Heart right ventricle (tissue), 16 donors: ENCODE measurements at regions not wholly inside any gene's neighbourhood (a gene's known extent, or its start where the extent isn't known, plus 50 kb on each side); places are given as distances from the start of the nearest gene placed in this dataset.

Experiments used
- ATAC-seq, 8 donors: fragments of 200-7000 bp; cut with Tn5 transposase; one replicate each; pipeline ENCODE4 v1.9.1; 2020; ENCODE audit warnings: mild to moderate bottlenecking in 8 of 8, moderate library complexity in 8 of 8, moderate number of reproducible peaks in 1 of 8
- DNase-seq, 2 donors: peaks; one replicate each; pipeline ENCODE4 v3.0.0-alpha.2; 2020
- H3K27ac ChIP-seq, 10 donors: fragments of 200-600 bp; sonication (generic) in 2 of 10; one replicate each; pipeline versions ENCODE4 v1.5.0 to v1.8.0; 2020 to 2022; ENCODE audit warnings: mild to moderate bottlenecking in 3 of 10
- H3K27me3 ChIP-seq, 7 donors: fragments of 200-600 bp; one replicate each; pipeline ENCODE4 v1.8.0; 2021 to 2022; ENCODE audit warnings: mild to moderate bottlenecking in 2 of 7
- H3K36me3 ChIP-seq, 9 donors: fragments of 200-600 bp; sonication (generic) in 1 of 9; one replicate each; pipeline versions ENCODE4 v1.5.0 to v1.8.0; 2020 to 2022; ENCODE audit warnings: mild to moderate bottlenecking in 2 of 9
- H3K4me1 ChIP-seq, 9 donors: fragments of 200-600 bp; sonication (generic) in 1 of 9; one replicate each; pipeline versions ENCODE4 v1.5.0 to v1.8.0; 2020 to 2022; ENCODE audit warnings: mild to moderate bottlenecking in 4 of 9
- H3K4me3 ChIP-seq, 10 donors: fragments of 200-600 bp; sonication (generic) in 2 of 10; one replicate each; pipeline versions ENCODE4 v1.5.0 to v1.8.0; 2020 to 2022; ENCODE audit warnings: mild to moderate bottlenecking in 7 of 10, moderate library complexity in 2 of 10
- H3K9me3 ChIP-seq, 11 donors: fragments of 200-600 bp in 10 of 11; sonication (generic) in 2 of 11; one replicate each; pipeline versions ENCODE4 v1.5.0 to v1.8.0; 2013 to 2022; ENCODE audit warnings: mild to moderate bottlenecking in 2 of 11, control low read depth in 1 of 11, moderate library complexity in 1 of 11
- CTCF ChIP-seq, 9 donors: fragments of 200-600 bp; sonication (generic) in 2 of 9; IDR thresholded peaks; one replicate each; pipeline versions ENCODE4 v1.5.0 to v1.8.0; 2021 to 2022; ENCODE audit warnings: antibody characterized with exemption in 9 of 9, mild to moderate bottlenecking in 5 of 9, moderate library complexity in 1 of 9
- WGBS, 2 donors: extraction: QIAGEN DNeasy Blood & Tissue Kit; methylation state at CpG; one replicate each; pipeline ENCODE4 v1.1.7; 2013; ENCODE audit warnings: inconsistent platforms in 1 of 2; 5-methylcytosine and 5-hydroxymethylcytosine counted together
- intact Hi-C, 10 donors: fragments of 100-400 bp; cut with DNase I; formaldehyde crosslinking; loops; one replicate each; pipeline versions ENCODE4 v1.11.1 to v1.14.2; 2022
- donor health status: Arrhythmogenic right ventricular cardiomyopathy.
- donor health status: ischemic (EF 13 %, LVEDD 7.1; RV severe dilation, severe dysfunction).
- donor health status: healthy with polysubstance abuse.
- donor health status: DM: no; HTN: yes; CAD: no.
- donor health status: DM: no; HTN: no; CAD: no.
- donor health status: ischemic (EF 25% LVEDD 6.9; RV normal size, moderate dysfunction).
- donor health status: ischemic (EF 25% LVEDD 5.7; RV mildly dilated, moderate dysfunction).
- donor health status: healthy.
- donor health status: DM: yes; HTN: yes; CAD: no.
- donor health status: Ischemic cardiomyopathy.
- donor health status: ischemic (EF 35%, LVEDD 5.7; RV mildly dilated, moderate dysfunction).
- donor health status: nonischemic (EF 11% LVEDD 7.7; RV severe dilation, severe dysfunction).
- donor health status: DM: yes; HTN: yes; CAD: no.
- donor health status: PGD.
- donor health status: ischemic (EF 29% LVEDD 5.4; RV normal size, mild dysfunction).
- donor health status: nonischemic (EF 23%, LVEDD 6.1; RV moderate dilation, normal function).

GRCh38 chr11:23893126-23893525 lies 603.7 kb upstream of the LUZP2 start:
- Histone ChIP-seq H3K9me3 (peaks cover 0 to 7% (median 0%) of the 10 kb centered on the region in 11 donors), H3K4me3 (no peak overlapping the region), H3K4me1 (no peaks in the 10 kb centered on the region), H3K36me3 (no peaks in the 10 kb centered on the region), H3K27me3 (no peaks in the 10 kb centered on the region), H3K27ac (no peak overlapping the region)
- TF ChIP-seq CTCF (IDR thresholded peaks at IDR 0.05) = no peak
- no peak for ATAC-seq
- intact Hi-C loops = no loop called here
- no peak for DNase-seq
- 85 to 86% methylated on average over 2 of the region's 2 CpGs for WGBS, 2 donors

GRCh38 chr11:23897453-23898286 lies 599.2 kb upstream of the LUZP2 start:
- Histone ChIP-seq H3K27ac (no peak overlapping the region), H3K4me3 (no peak overlapping the region), H3K9me3 (peaks cover 0 to 7% (median 0%) of the 10 kb centered on the region in 11 donors), H3K27me3 (no peaks in the 10 kb centered on the region), H3K36me3 (no peaks in the 10 kb centered on the region), H3K4me1 (no peaks in the 10 kb centered on the region)
- DNase-seq (no peak), ATAC-seq (no peak)
- intact Hi-C loops = no loop called here
- 59 to 67% methylated on average over 9 of the region's 9 CpGs for WGBS, 2 donors
- no peak for TF ChIP-seq CTCF (IDR thresholded peaks at IDR 0.05)

GRCh38 chr11:23903044-23903704 lies 593.7 kb upstream of the LUZP2 start:
- no peak for ATAC-seq
- no peak for DNase-seq
- Histone ChIP-seq H3K36me3 (no peaks in the 10 kb centered on the region), H3K4me3 (no peak overlapping the region), H3K27me3 (no peaks in the 10 kb centered on the region), H3K9me3 (peaks cover 0 to 6% (median 0%) of the 10 kb centered on the region in 11 donors), H3K27ac (no peak overlapping the region), H3K4me1 (no peaks in the 10 kb centered on the region)
- TF ChIP-seq CTCF (IDR thresholded peaks at IDR 0.05) = no peak
- 58% methylated on average over 7 of the region's 7 CpGs for WGBS, 2 donors
- intact Hi-C loops = no loop called here

- H3K27ac ChIP-seq = no peak overlapping the region
- 74 to 84% methylated on average over 2 of the region's 2 CpGs for WGBS, 2 donors
- no peak for TF ChIP-seq CTCF (IDR thresholded peaks at IDR 0.05)
Observed at GRCh38 chr11:23919455-23919854, 577.4 kb upstream of the LUZP2 start.

More at GRCh38 chr11:23919455-23919854, 577.4 kb upstream of the LUZP2 start:
- H3K9me3 ChIP-seq = peaks cover 0 to 6% (median 0%) of the 10 kb centered on the region in 11 donors
- H3K4me1 ChIP-seq = no peaks in the 10 kb centered on the region
- no peaks in the 10 kb centered on the region for H3K36me3 ChIP-seq
- no peak overlapping the region for H3K4me3 ChIP-seq
- ATAC-seq (no peak), DNase-seq (no peak)
- no peaks in the 10 kb centered on the region for H3K27me3 ChIP-seq
- intact Hi-C loops = no loop called here
